T follicular helper cell (primary cell): ENCODE measurements at regions not wholly inside any gene's neighbourhood (a gene's known extent, or its start where the extent isn't known, plus 50 kb on each side); places are given as distances from the start of the nearest gene placed in this dataset.
"Not testable (repeated sequence)": the region's sequence is repeated elsewhere in the genome, so short reads cannot be mapped to it uniquely, and the experiment has no call there.

Source experiments
- DNase-seq: peaks from one replicate; pipeline ENCODE4 v3.0.0-alpha.2; 2020; ENCODE audit warnings: low read depth

- DNase-seq = no peak
Measured at GRCh38 chr2:239831861-239832489, 193.2 kb downstream of the NDUFA10 start.

DNA sequence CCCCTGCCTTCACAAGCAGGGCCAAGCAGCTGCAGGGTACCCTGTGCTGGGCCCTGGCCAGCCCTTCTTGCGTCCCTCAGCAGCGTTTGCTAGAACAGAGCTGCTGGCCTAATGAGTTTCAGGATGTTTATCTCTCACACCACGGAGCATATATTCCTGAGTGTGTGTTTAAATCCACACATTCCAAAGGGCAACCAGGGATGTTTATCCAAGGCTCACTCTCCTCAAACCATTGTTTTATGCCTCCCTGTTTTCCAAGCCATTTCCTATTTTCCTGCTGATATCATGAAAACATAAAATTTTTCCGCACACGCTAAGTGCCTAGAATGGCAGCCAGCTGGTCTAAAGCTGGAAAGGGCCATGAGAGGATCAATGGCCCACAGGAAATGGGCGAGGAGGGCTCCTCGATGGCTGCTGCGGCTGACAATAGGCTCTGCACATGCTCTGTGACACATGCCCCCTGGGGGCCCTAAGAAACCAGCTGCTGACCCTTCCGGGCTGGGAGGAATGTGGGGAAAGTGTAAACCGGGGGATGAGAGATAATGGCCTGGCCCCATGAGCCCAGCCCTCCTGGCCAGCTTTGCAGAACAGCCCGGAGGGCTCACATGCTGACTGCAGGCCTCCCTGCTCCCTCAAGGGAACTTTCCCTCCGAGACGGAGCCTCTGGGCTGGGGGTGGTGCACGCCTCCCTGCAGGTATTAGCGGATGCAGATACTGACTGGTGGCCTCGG, 194.0 kb downstream of the NDUFA10 start:
- no peak for DNase-seq

DNA sequence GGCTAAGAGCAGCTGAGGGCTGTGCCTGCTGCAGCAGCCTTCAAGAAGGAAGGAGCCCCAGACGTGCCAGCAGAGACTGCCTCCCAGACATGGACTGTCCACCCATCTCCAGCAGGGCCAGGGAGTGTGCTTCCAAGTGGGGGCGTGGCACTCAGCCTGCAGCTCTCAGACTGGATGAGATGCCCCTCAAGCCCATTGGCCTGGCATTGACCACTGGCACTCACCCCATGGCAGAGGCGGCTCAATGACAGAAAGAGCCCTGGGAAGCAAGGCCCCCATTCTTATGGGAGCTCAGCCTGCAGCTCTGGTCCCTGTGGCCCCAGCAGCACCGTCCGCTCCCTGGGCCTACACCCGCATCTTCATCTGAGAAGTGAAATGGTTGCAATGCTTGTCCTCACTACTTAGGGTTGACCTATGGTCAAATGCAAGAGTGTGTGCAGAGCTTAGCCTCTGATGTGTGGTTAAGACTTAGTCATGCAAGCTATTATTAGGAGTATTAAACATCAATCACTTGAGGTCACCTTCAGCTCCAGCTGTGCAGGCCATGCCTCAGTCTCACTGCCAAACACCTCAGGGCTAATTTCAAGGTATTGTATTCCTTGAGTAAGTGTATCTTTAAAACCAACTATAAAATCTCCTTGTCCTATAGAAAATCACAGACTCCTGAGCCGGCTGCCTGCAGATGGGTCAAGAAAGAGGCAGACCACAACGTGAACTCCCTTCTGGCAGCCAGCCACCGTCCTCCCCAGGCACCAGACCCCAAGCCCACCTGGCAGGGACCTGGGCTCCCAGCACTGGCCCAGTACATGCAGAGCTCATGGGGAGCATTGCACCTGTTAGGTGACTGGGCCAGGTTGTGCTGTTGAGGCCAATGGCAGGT, 194.8 kb downstream of the NDUFA10 start:
- DNase-seq = no peak

DNA sequence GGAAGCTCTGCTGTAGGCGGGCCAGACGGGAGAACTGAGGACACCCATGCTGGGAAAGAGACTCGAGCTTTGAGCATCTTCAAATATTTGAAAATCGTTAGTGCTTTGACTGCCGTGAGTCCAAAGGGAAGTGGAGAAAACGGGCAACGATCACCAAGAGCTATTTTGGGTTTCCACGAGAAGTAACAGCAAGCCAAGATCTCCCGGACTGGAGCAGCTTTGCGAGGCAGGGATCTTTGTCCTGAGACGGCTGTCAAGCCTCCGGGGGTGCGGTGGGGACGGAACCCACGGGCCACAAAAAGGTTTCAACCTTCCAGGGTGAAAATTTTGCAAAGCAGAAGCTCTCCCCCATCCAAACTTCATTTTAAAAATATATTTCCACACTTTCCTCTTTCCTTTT, 195.8 kb downstream of the NDUFA10 start:
- DNase-seq = no peak

GRCh38 chr2:239828973-239829275, 196.2 kb downstream of the NDUFA10 start:
- not testable (repeated sequence) for DNase-seq

DNA sequence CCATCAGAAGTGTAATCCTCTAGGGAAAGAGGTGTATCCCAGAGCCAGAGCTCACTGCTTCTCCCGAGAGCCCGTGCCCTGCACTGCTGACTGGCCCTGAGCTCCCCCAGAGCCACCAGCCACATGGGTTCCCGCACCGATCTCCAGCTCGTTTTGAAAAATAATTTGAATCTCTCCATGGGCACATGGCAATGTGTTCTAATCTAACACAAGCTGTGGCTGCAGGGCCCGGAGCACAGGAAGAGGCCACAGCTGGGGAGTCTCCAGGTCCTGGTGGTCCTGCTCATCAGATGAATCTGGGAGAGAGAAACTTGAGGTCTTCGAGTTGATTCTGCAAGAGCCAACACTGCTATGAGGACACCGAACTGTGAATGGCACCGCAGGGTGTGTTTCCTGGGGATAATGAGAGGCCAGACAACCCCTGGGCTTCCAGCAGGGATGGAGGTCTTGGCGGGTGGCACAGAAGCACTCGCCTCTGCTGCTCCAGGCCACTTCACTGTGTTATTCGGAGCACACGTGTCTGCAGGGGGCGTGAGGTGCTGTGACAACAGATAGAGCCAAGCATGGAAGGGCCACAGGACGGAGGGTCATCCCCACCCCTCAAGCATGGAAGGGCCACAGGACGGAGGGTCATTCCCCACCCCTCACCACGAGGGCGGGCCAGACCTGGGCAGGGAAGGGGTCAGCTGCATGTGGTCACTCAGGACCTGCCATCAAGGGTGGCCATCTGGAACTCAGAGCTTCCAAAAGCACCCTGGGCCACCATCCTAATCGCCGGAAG, 196.8 kb downstream of the NDUFA10 start:
- DNase-seq = no peak

DNA sequence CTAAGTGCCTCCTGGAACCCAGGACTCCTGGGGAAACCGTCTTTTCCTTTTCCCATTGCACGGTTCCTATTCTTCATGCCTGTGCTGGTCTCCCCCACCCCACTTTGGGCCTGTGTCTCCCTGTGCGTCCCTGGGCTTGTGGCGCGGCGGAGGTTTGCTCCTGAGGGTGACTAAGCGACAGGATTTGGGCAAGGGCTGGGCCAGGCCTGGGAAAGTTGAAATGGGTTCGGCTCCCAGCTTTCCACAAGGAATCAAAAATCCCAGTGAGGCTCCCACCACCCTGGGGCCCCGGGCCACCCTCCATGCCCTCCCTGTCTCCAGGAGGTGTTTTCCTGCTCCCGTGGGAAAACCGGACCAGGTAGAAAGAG, 197.6 kb downstream of the NDUFA10 start:
- no peak for DNase-seq

GRCh38 chr2:239826786-239827522, 198.2 kb downstream of the NDUFA10 start:
- no peak for DNase-seq

- DNase-seq = no peak
Measured at GRCh38 chr2:239826376-239826775, 198.8 kb downstream of the NDUFA10 start.

- no peak for DNase-seq
Measured at GRCh38 chr2:239825705-239825979, 199.5 kb downstream of the NDUFA10 start.

DNA sequence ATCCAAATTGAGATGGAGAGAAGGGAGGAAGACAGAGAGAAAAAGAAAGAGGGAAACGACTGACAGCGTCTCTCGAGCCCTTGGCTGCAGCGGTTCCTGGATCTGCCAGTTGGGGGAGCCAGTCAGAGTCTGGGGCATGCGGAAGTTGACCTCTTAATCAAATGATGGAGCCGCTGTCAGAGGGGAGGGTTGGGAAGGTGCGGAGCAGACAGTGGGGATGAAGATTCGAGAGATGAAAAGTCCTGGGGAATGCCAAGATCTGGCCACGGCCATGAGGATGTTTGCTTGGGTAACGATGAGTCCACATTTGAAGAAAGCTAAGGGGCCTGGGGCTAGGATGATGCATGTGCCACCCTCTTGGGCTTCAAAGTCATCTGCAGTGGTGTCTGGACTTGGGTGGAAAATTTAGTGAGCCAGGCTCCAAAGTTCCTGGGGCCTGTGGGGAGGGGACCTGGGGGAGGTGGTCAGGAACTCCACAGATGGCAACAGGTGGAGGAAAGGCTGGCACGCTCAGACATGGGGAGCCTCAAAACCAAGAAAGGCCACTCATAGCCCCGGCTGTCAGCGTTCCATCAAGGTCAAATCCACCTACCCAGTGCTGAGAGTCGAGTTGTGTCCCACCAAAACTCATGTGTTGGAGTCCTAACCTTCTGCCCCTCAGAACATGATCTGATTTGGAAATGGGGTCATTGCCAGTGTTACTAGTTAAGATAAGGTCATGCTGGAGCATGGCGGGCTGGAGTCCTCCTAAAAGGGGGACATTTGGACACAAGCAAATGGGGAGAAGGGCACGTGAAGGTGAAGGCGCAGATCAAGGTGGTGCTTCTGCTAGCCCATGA, 200.1 kb downstream of the NDUFA10 start:
- DNase-seq = no peak

DNA sequence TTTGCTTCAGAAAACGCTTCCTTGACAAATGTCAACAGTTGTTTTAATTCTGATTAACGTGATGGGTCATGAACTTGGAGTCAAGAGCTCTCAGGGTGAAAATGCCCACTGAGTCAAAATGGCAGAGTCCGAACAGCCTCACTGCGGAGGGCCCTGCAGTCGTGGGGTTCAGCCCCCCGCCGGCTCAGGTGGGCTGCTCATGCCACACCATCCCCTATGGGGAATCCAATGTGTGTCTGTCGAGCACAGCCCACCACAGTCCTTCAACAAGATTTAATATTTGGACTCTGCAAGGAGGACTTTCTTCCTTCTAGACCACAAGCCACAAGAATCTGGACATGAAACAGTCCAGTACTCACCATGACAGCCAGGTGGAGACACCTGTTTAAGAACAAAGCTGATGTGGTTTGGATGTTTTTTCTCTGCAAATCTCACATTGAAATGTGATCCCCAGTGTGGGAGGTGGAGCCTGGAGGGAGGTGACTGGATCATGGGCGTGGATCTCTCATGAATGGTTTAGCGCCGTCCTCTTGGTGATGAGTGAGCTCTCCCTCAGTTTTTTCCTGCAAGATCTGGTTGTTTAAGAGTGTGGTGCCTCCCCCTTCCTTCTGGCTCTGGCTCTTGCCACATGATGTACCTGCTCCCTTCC, 201.0 kb downstream of the NDUFA10 start:
- no peak for DNase-seq

DNA sequence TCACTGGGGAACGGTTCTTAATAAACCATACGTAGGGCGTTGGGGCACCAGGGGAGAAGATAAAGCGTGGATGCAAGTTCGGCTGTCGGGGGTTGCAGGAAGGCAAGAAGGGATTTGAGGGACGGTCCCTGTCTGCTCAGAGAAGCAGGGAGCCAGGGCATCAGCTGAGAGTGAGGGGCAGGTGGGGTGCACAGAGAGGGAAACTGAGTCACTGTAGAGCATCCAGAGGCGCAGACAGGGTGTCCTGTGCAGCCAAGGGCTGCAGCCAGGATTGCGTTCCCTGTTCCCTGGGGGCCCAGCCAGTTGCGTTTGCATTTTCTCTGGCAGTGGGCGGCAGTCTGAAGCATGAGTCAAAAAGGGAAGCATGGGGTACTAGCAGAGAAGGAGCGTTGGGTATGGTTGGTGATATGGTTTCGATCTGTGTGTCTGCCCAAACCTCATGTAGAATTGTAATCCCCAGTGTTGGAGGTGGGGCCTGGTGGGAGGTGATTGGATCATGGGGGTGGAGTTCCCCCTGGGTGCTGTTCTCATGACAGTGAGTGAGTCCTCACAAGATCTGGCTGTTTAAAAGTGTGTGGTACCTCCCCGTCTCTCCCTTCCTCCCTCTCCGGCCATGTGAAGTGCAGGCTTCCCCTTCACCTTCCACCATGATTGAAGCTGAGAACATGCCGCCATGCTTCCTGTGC, 202.9 kb downstream of the NDUFA10 start:
- no peak for DNase-seq

DNA sequence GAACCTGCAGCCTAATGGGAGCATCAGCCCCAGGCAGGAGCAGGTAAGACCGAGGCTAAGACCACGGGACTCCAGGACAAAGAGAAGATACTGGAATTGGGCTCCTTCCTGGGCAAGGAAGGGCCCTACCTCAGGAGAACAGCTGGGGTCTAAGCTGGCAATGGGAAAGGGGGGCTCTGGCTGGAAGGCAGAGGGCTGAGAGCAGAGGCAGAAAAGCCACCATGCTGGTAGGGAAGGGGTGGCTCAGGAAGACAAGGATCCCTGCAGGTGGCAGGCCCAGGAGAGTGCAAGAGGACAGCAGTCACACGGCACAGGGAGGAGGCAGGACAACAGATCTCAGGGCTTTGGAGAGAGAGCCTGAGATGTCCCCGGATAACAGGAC, 203.5 kb downstream of the NDUFA10 start:
- no peak for DNase-seq

- DNase-seq = no peak
Measured at GRCh38 chr2:239820836-239821693, 204.1 kb downstream of the NDUFA10 start.

- DNase-seq = no peak
Measured at GRCh38 chr2:239819974-239820555, 205.1 kb downstream of the NDUFA10 start.

DNA sequence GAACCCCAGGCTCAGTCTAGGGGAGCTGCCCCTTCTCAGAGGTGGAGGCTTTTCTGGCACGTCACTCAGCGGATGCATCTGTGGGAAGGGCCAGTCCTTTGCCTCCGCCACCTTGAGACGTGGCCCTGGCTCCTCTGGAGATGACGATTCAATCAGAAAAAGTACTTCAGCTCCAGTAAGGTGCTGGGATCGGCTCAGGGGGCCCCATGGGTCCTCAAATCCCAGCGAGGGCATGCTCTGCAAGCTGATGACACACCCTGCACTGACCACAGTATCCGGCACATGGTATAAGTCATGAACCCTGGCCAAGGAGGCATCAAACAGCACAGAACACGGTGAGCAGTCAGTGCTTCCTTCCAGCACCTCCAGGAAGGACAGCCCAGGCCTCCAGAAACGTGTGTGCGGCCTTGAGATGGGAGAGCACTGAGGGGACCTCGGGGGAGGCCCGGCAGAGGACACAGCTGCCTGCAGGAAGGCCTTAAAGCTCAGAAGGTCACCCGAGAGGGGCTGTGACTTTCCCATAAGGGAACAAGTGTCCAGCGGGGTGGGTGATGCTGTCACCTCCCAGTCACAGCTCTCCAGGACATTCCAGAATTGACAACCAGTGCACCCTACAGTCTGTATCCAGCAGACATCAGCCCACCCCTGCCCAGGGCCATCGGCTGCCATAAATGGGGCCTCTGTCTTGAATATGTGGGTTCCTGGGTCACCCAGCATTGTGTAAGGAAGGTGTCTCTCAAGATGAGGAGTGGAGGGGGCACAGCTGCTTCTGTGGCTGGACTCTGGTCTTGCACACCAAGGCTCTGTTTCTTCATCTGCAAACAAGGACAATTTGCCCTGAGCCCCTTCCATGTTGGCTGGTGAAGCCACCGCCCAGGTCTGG, 205.8 kb downstream of the NDUFA10 start:
- no peak for DNase-seq
